Astrocyte (in vitro differentiated cells and primary cell): ENCODE measurements at regions not wholly inside any gene's neighbourhood (a gene's known extent, or its start where the extent isn't known, plus 50 kb on each side); places are given as distances from the start of the nearest gene placed in this dataset.

Experiments used
- DNase-seq: peaks from one replicate; pipeline ENCODE4 v3.0.0-alpha.2; 2010; ENCODE audit warnings: low read depth
- FAIRE-seq: peaks from 2 replicates; lab custom pipeline; 2011; peaks lifted over from hg19 to GRCh38; lab: Jason Lieb, UNC
- H2AFZ ChIP-seq: 2 replicates; pipeline ENCODE4 v1.6.0; 2012; ENCODE audit warnings: low read depth, low read length, inconsistent platforms
- H3K27ac ChIP-seq: 2 replicates; pipeline ENCODE4 v1.5.1; 2011; ENCODE audit warnings: low read depth, low read length, inconsistent platforms
- H3K27me3 ChIP-seq: 2 replicates; pipeline ENCODE4 v1.6.0; 2011; ENCODE audit warnings: low read length, inconsistent platforms; ENCODE audit not compliant: insufficient read depth
- H3K36me3 ChIP-seq: 2 replicates; pipeline ENCODE4 v1.5.1; 2011; ENCODE audit warnings: low read length, inconsistent platforms; ENCODE audit not compliant: insufficient read depth
- H3K4me1 ChIP-seq: 2 replicates; pipeline ENCODE4 v1.5.1; 2011; ENCODE audit warnings: low read length, inconsistent platforms; ENCODE audit not compliant: insufficient read depth
- H3K4me2 ChIP-seq: 2 replicates; pipeline ENCODE4 v1.6.0; 2012; ENCODE audit warnings: low read length, inconsistent platforms
- H3K4me3 ChIP-seq: 2 replicates; pipeline ENCODE4 v1.5.1; 2011; ENCODE audit warnings: low read depth, mild to moderate bottlenecking, low read length, inconsistent platforms; ENCODE audit not compliant: insufficient read depth
- H3K79me2 ChIP-seq: 2 replicates; pipeline ENCODE4 v1.6.0; 2012; ENCODE audit warnings: mild to moderate bottlenecking, low read length, inconsistent platforms; ENCODE audit not compliant: insufficient read depth
- H3K9ac ChIP-seq: 2 replicates; pipeline ENCODE4 v1.6.0; 2012; ENCODE audit warnings: mild to moderate bottlenecking, low read length, inconsistent platforms
- H3K9me3 ChIP-seq: 2 replicates; pipeline ENCODE4 v1.5.1; 2012; ENCODE audit warnings: low read depth, mild to moderate bottlenecking, low read length, inconsistent platforms; ENCODE audit not compliant: insufficient read depth
- H4K20me1 ChIP-seq: 2 replicates; pipeline ENCODE4 v1.6.0; 2012; ENCODE audit warnings: low read length, inconsistent platforms; ENCODE audit not compliant: insufficient read depth
- H3K27ac Mint-ChIP-seq: one replicate; pipeline ENCODE4 v1.8.0; 2021; ENCODE audit warnings: mild to moderate bottlenecking, mixed read lengths; ENCODE audit not compliant: unreplicated experiment
- H3K27me3 Mint-ChIP-seq: one replicate; pipeline ENCODE4 v1.8.0; 2021; ENCODE audit warnings: low read depth, mixed read lengths; ENCODE audit not compliant: unreplicated experiment
- H3K36me3 Mint-ChIP-seq: one replicate; pipeline ENCODE4 v1.8.0; 2021; ENCODE audit warnings: low read depth, mixed read lengths; ENCODE audit not compliant: unreplicated experiment
- H3K4me1 Mint-ChIP-seq: one replicate; pipeline ENCODE4 v1.8.0; 2021; ENCODE audit warnings: low read depth, mixed read lengths; ENCODE audit not compliant: unreplicated experiment
- H3K4me3 Mint-ChIP-seq: one replicate; pipeline ENCODE4 v1.8.0; 2021; ENCODE audit warnings: mild to moderate bottlenecking, moderate library complexity, mixed read lengths; ENCODE audit not compliant: unreplicated experiment
- H3K9me3 Mint-ChIP-seq: one replicate; pipeline ENCODE4 v1.8.0; 2021; ENCODE audit warnings: mild to moderate bottlenecking, mixed read lengths; ENCODE audit not compliant: unreplicated experiment
- EZH2 ChIP-seq: IDR thresholded peaks from 2 replicates; pipeline ENCODE4 v1.6.1; 2012; ENCODE audit warnings: mild to moderate bottlenecking, low read length, inconsistent platforms; ENCODE audit not compliant: insufficient read depth
- TF ChIP-seq, protein P1 (sequence below): IDR thresholded peaks from 2 replicates; pipeline ENCODE4 v1.5.1; 2011; ENCODE audit warnings: low read depth, mild to moderate bottlenecking, inconsistent platforms, low read length, moderate library complexity; ENCODE audit not compliant: insufficient read depth

GRCh38 chr22:49642331-49642730, 185.3 kb downstream of the BRD1 start:
- no peak overlapping the region for H3K27ac Mint-ChIP-seq
- peaks cover 2% of the 10 kb centered on the region for H3K9me3 Mint-ChIP-seq
- H3K27me3 Mint-ChIP-seq: peaks cover 21% of the 10 kb centered on the region

GRCh38 chr22:49641770-49642313, 185.8 kb downstream of the BRD1 start:
- H3K36me3 ChIP-seq: no peaks in the 10 kb centered on the region
- no peaks in the 10 kb centered on the region for H3K79me2 ChIP-seq
- no peak overlapping the region for H3K4me2 ChIP-seq
- H3K9ac ChIP-seq: no peak overlapping the region
- Mint-ChIP-seq H3K4me1 (peaks cover 2% of the 10 kb centered on the region), H3K27ac (no peak overlapping the region), H3K27me3 (peaks cover 22% of the 10 kb centered on the region), H3K9me3 (peaks cover 2% of the 10 kb centered on the region), H3K36me3 (no peaks in the 10 kb centered on the region), H3K4me3 (no peak overlapping the region)
- H2AFZ ChIP-seq: no peak overlapping the region
- no peak overlapping the region for H3K27ac ChIP-seq
- H4K20me1 ChIP-seq: no peaks in the 10 kb centered on the region
- H3K4me1 ChIP-seq: no peaks in the 10 kb centered on the region
- H3K4me3 ChIP-seq: no peak overlapping the region
- FAIRE-seq (no peak), DNase-seq (no peak)
- H3K9me3 ChIP-seq: no peaks in the 10 kb centered on the region
- H3K27me3 ChIP-seq: no peaks in the 10 kb centered on the region
- TF ChIP-seq, protein P1, sequence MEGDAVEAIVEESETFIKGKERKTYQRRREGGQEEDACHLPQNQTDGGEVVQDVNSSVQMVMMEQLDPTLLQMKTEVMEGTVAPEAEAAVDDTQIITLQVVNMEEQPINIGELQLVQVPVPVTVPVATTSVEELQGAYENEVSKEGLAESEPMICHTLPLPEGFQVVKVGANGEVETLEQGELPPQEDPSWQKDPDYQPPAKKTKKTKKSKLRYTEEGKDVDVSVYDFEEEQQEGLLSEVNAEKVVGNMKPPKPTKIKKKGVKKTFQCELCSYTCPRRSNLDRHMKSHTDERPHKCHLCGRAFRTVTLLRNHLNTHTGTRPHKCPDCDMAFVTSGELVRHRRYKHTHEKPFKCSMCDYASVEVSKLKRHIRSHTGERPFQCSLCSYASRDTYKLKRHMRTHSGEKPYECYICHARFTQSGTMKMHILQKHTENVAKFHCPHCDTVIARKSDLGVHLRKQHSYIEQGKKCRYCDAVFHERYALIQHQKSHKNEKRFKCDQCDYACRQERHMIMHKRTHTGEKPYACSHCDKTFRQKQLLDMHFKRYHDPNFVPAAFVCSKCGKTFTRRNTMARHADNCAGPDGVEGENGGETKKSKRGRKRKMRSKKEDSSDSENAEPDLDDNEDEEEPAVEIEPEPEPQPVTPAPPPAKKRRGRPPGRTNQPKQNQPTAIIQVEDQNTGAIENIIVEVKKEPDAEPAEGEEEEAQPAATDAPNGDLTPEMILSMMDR: no peak
- no peak for TF ChIP-seq EZH2

More at GRCh38 chr22:49642331-49642730, 185.3 kb downstream of the BRD1 start:
- no peak for FAIRE-seq
- Histone ChIP-seq H4K20me1 (no peaks in the 10 kb centered on the region), H3K4me1 (no peaks in the 10 kb centered on the region), H3K4me3 (no peak overlapping the region), H2AFZ (no peak overlapping the region), H3K36me3 (no peaks in the 10 kb centered on the region), H3K4me2 (no peak overlapping the region), H3K79me2 (no peaks in the 10 kb centered on the region), H3K9ac (no peak overlapping the region), H3K27me3 (no peaks in the 10 kb centered on the region), H3K27ac (no peak overlapping the region), H3K9me3 (no peaks in the 10 kb centered on the region)
- peaks cover 2% of the 10 kb centered on the region for H3K4me1 Mint-ChIP-seq
- no peak overlapping the region for H3K4me3 Mint-ChIP-seq
- no peak for DNase-seq
- H3K36me3 Mint-ChIP-seq: no peaks in the 10 kb centered on the region
- TF ChIP-seq EZH2: no peak
- TF ChIP-seq, protein P1: no peak

- Histone ChIP-seq H3K4me3 (no peak overlapping the region), H4K20me1 (no peaks in the 10 kb centered on the region), H3K79me2 (no peaks in the 10 kb centered on the region), H3K27me3 (no peaks in the 10 kb centered on the region), H3K9me3 (no peaks in the 10 kb centered on the region), H3K4me1 (no peaks in the 10 kb centered on the region), H3K4me2 (no peak overlapping the region), H2AFZ (no peak overlapping the region), H3K27ac (no peak overlapping the region), H3K9ac (no peak overlapping the region), H3K36me3 (no peaks in the 10 kb centered on the region)
- Mint-ChIP-seq H3K4me3 (no peak overlapping the region), H3K4me1 (peaks cover 2% of the 10 kb centered on the region), H3K27me3 (peaks cover 24% of the 10 kb centered on the region), H3K36me3 (no peaks in the 10 kb centered on the region), H3K9me3 (peaks cover 2% of the 10 kb centered on the region), H3K27ac (no peak overlapping the region)
- TF ChIP-seq EZH2: no peak
- TF ChIP-seq, protein P1: no peak
- no peak for FAIRE-seq
- DNase-seq: no peak
Observed at GRCh38 chr22:49640366-49641095, 187.1 kb downstream of the BRD1 start.
